Stomach (tissue), 4 donors: ENCODE measurements at regions not wholly inside any gene's neighbourhood (a gene's known extent, or its start where the extent isn't known, plus 50 kb on each side); places are given as distances from the start of the nearest gene placed in this dataset.

ENCODE experiments used
- POLR2A ChIP-seq, 4 donors: fragments of 450-650 bp; IDR thresholded peaks; one replicate each; pipeline ENCODE4 v1.6.1; 2016; ENCODE audit warnings: antibody characterized with exemption in 4 of 4, control low read depth in 2 of 4, mild to moderate bottlenecking in 1 of 4, moderate library complexity in 1 of 4
- POLR2AphosphoS5 ChIP-seq, 3 donors: sonication (generic); formaldehyde crosslinking; IDR thresholded peaks; one replicate each; pipeline ENCODE4 v1.6.1; 2016; ENCODE audit warnings: antibody characterized with exemption in 3 of 3
- TF ChIP-seq, protein P1 (sequence below), 7 experiments: fragments of 450-650 bp in 4 of 7; fragments of 200-600 bp in 3 of 7; sonication (generic) in 3 of 7; IDR thresholded peaks; one replicate each; pipeline ENCODE4 v1.5.1; 2016 to 2019; ENCODE audit warnings: antibody characterized with exemption in 7 of 7, control low read depth in 2 of 7, mild to moderate bottlenecking in 1 of 7

DNA sequence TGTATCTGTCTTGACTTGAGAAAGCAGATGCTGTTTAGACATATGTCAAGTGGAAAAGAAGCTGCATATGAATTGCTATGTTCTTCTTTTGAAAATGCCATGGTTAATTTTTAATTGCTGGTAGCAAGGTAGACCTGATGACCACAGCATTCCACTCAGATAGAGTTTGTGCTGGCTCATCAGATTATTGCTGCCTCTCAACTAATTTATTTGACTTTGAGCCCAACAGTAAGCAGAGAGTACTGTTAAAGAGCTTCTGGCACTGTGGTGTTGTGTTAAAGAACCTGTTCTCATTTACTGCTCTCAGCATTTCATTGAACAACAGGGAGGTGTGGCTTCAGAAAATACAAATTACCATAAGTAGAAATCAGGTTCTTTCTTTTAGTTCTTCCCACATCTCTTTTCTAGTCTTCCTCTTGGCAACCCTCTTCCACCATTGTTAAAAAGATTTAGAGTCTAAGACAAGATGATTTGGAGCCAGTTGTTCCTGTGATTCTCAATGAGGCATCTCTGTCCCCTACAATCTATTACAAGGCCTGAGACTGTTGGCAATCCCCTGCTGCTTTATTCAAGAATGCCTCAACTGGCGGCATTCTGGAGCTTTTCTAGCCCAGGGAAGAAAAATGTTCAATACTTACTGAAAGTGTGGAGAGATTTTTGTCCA, 967.6 kb upstream of the GJE1 start:
- TF ChIP-seq POLR2AphosphoS5 (IDR thresholded peaks at IDR 0.05) (no peak), POLR2A (IDR thresholded peaks at IDR 0.05) (no peak)
- TF ChIP-seq, protein P1, sequence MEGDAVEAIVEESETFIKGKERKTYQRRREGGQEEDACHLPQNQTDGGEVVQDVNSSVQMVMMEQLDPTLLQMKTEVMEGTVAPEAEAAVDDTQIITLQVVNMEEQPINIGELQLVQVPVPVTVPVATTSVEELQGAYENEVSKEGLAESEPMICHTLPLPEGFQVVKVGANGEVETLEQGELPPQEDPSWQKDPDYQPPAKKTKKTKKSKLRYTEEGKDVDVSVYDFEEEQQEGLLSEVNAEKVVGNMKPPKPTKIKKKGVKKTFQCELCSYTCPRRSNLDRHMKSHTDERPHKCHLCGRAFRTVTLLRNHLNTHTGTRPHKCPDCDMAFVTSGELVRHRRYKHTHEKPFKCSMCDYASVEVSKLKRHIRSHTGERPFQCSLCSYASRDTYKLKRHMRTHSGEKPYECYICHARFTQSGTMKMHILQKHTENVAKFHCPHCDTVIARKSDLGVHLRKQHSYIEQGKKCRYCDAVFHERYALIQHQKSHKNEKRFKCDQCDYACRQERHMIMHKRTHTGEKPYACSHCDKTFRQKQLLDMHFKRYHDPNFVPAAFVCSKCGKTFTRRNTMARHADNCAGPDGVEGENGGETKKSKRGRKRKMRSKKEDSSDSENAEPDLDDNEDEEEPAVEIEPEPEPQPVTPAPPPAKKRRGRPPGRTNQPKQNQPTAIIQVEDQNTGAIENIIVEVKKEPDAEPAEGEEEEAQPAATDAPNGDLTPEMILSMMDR (IDR thresholded peaks at IDR 0.05) = no peak
